ENCODE measurements at regions not wholly inside any gene's neighbourhood (a gene's known extent, or its start where the extent isn't known, plus 50 kb on each side); places are given as distances from the start of the nearest gene placed in this dataset.

GRCh38 chr4:116531870-116532269, 553.5 kb downstream of the TRAM1L1 start:
- WGBS: 34% methylated on average over 5 of the region's 5 CpGs
- H3K18ac ChIP-seq (ENCODE audit: low read depth in 1 of 2, low read length in 2 of 2): no peak overlapping the region
- H2BK15ac ChIP-seq (ENCODE audit: low read depth, poor library complexity, severe bottlenecking): no peak overlapping the region
- H3K4me3 ChIP-seq (ENCODE audit: insufficient read depth in 1 of 2, low read depth in 1 of 2, low read length in 2 of 2): no peak overlapping the region
- H2BK120ac ChIP-seq (ENCODE audit: low read depth, low read length): peak overlapping the region; percentile 49
- no peak overlapping the region for H2BK5ac ChIP-seq (ENCODE audit: low read depth, low read length, poor library complexity, severe bottlenecking)
- no peaks in the 10 kb centered on the region for H3K9me3 ChIP-seq (ENCODE audit: control insufficient read depth, low read length)
- no peaks in the 10 kb centered on the region for H3K27me3 ChIP-seq (ENCODE audit: control insufficient read depth in 1 of 2, insufficient read depth in 1 of 2, low read length in 2 of 2)
- no peak overlapping the region for H4K91ac ChIP-seq (ENCODE audit: low read length)
- no peak overlapping the region for H4K8ac ChIP-seq (ENCODE audit: low read length)
- no peaks in the 10 kb centered on the region for H3K36me3 ChIP-seq (ENCODE audit: control insufficient read depth in 1 of 2, insufficient read depth in 2 of 2, low read depth in 1 of 2, low read length in 2 of 2)
- no peak overlapping the region for H2BK12ac ChIP-seq (ENCODE audit: low read length in 2 of 2)
- H3K4ac ChIP-seq (ENCODE audit: low read depth in 1 of 2, low read length in 2 of 2): peak overlapping the region in 1 of 2 experiments; percentile 41
- peak; percentile 27 for DNase-seq
- H3K27ac ChIP-seq (ENCODE audit: low read length, poor library complexity, severe bottlenecking): no peak overlapping the region
- no peak overlapping the region for H3K23ac ChIP-seq (ENCODE audit: low read length in 2 of 2)
- no peak overlapping the region for H2AK5ac ChIP-seq (ENCODE audit: low read length, severe bottlenecking)
- no peaks in the 10 kb centered on the region for H3K4me1 ChIP-seq (ENCODE audit: control insufficient read depth, insufficient read depth, low read depth, low read length)
- H3K79me1 ChIP-seq (replicated peaks; ENCODE audit: low read length, poor library complexity, severe bottlenecking): no peaks in the 10 kb centered on the region
- H3K14ac ChIP-seq (ENCODE audit: low read length in 2 of 2): no peak overlapping the region
- H3K9ac ChIP-seq (ENCODE audit: low read length): no peak overlapping the region
- H2AFZ ChIP-seq (ENCODE audit: low read depth, low read length): peak overlapping the region; percentile 5
- H3K4me2 ChIP-seq (ENCODE audit: low read length, poor library complexity, severe bottlenecking): no peak overlapping the region

- Histone ChIP-seq H2BK15ac (ENCODE audit: low read depth, poor library complexity, severe bottlenecking) (no peak overlapping the region), H3K27me3 (ENCODE audit: control insufficient read depth in 1 of 2, insufficient read depth in 1 of 2, low read length in 2 of 2) (no peaks in the 10 kb centered on the region), H3K14ac (ENCODE audit: low read length in 2 of 2) (no peak overlapping the region), H4K91ac (ENCODE audit: low read length) (no peak overlapping the region), H3K18ac (ENCODE audit: low read depth in 1 of 2, low read length in 2 of 2) (no peak overlapping the region), H3K36me3 (ENCODE audit: control insufficient read depth in 1 of 2, insufficient read depth in 2 of 2, low read depth in 1 of 2, low read length in 2 of 2) (no peaks in the 10 kb centered on the region), H3K4me1 (ENCODE audit: control insufficient read depth, insufficient read depth, low read depth, low read length) (no peaks in the 10 kb centered on the region), H3K27ac (ENCODE audit: low read length, poor library complexity, severe bottlenecking) (no peak overlapping the region), H2BK12ac (ENCODE audit: low read length in 2 of 2) (no peak overlapping the region), H2AFZ (ENCODE audit: low read depth, low read length) (no peak overlapping the region), H4K8ac (ENCODE audit: low read length) (peak overlapping the region; percentile 41), H3K9me3 (ENCODE audit: control insufficient read depth, low read length) (no peaks in the 10 kb centered on the region), H3K4me2 (ENCODE audit: low read length, poor library complexity, severe bottlenecking) (no peak overlapping the region), H3K4me3 (ENCODE audit: insufficient read depth in 1 of 2, low read depth in 1 of 2, low read length in 2 of 2) (no peak overlapping the region), H3K9ac (ENCODE audit: low read length) (no peak overlapping the region), H3K4ac (ENCODE audit: low read depth in 1 of 2, low read length in 2 of 2) (no peak overlapping the region), H2BK5ac (ENCODE audit: low read depth, low read length, poor library complexity, severe bottlenecking) (no peak overlapping the region), H3K79me1 (replicated peaks; ENCODE audit: low read length, poor library complexity, severe bottlenecking) (no peaks in the 10 kb centered on the region), H2BK120ac (ENCODE audit: low read depth, low read length) (no peak overlapping the region), H3K23ac (ENCODE audit: low read length in 2 of 2) (no peak overlapping the region), H2AK5ac (ENCODE audit: low read length, severe bottlenecking) (no peak overlapping the region)
- whole genome bisulfite sequencing: 89% methylated on average over 3 of the region's 3 CpGs
- no peak for DNase-seq
Observed at GRCh38 chr4:116531026-116531425, 554.4 kb downstream of the TRAM1L1 start.

GRCh38 chr4:116530048-116530447, 555.3 kb downstream of the TRAM1L1 start:
- H3K14ac ChIP-seq (ENCODE audit: low read length in 2 of 2): no peak overlapping the region
- no peaks in the 10 kb centered on the region for H3K27me3 ChIP-seq (ENCODE audit: control insufficient read depth in 1 of 2, insufficient read depth in 1 of 2, low read length in 2 of 2)
- no peaks in the 10 kb centered on the region for H3K36me3 ChIP-seq (ENCODE audit: control insufficient read depth in 1 of 2, insufficient read depth in 2 of 2, low read depth in 1 of 2, low read length in 2 of 2)
- H2BK12ac ChIP-seq (ENCODE audit: low read length in 2 of 2): no peak overlapping the region
- H2AFZ ChIP-seq (ENCODE audit: low read depth, low read length): no peak overlapping the region
- H4K8ac ChIP-seq (ENCODE audit: low read length): no peak overlapping the region
- H3K23ac ChIP-seq (ENCODE audit: low read length in 2 of 2): no peak overlapping the region
- H4K91ac ChIP-seq (ENCODE audit: low read length): no peak overlapping the region
- no peak overlapping the region for H2BK5ac ChIP-seq (ENCODE audit: low read depth, low read length, poor library complexity, severe bottlenecking)
- no peak overlapping the region for H3K4ac ChIP-seq (ENCODE audit: low read depth in 1 of 2, low read length in 2 of 2)
- no peaks in the 10 kb centered on the region for H3K4me1 ChIP-seq (ENCODE audit: control insufficient read depth, insufficient read depth, low read depth, low read length)
- WGBS: 100% methylated on average over 1 of the region's 2 CpGs
- no peak overlapping the region for H2AK5ac ChIP-seq (ENCODE audit: low read length, severe bottlenecking)
- H3K79me1 ChIP-seq (replicated peaks; ENCODE audit: low read length, poor library complexity, severe bottlenecking): no peaks in the 10 kb centered on the region
- no peak overlapping the region for H3K18ac ChIP-seq (ENCODE audit: low read depth in 1 of 2, low read length in 2 of 2)
- no peak overlapping the region for H3K4me3 ChIP-seq (ENCODE audit: insufficient read depth in 1 of 2, low read depth in 1 of 2, low read length in 2 of 2)
- no peak overlapping the region for H2BK15ac ChIP-seq (ENCODE audit: low read depth, poor library complexity, severe bottlenecking)
- H2BK120ac ChIP-seq (ENCODE audit: low read depth, low read length): no peak overlapping the region
- no peak overlapping the region for H3K9ac ChIP-seq (ENCODE audit: low read length)
- no peak overlapping the region for H3K27ac ChIP-seq (ENCODE audit: low read length, poor library complexity, severe bottlenecking)
- no peak overlapping the region for H3K4me2 ChIP-seq (ENCODE audit: low read length, poor library complexity, severe bottlenecking)
- no peaks in the 10 kb centered on the region for H3K9me3 ChIP-seq (ENCODE audit: control insufficient read depth, low read length)
- DNase-seq: no peak

GRCh38 chr4:116529129-116529528, 556.2 kb downstream of the TRAM1L1 start:
- Histone ChIP-seq H3K18ac (ENCODE audit: low read depth in 1 of 2, low read length in 2 of 2) (no peak overlapping the region), H3K4me2 (ENCODE audit: low read length, poor library complexity, severe bottlenecking) (no peak overlapping the region), H3K27ac (ENCODE audit: low read length, poor library complexity, severe bottlenecking) (no peak overlapping the region), H3K14ac (ENCODE audit: low read length in 2 of 2) (no peak overlapping the region), H3K27me3 (ENCODE audit: control insufficient read depth in 1 of 2, insufficient read depth in 1 of 2, low read length in 2 of 2) (no peaks in the 10 kb centered on the region), H4K8ac (ENCODE audit: low read length) (no peak overlapping the region), H2BK12ac (ENCODE audit: low read length in 2 of 2) (no peak overlapping the region), H3K4ac (ENCODE audit: low read depth in 1 of 2, low read length in 2 of 2) (no peak overlapping the region), H2BK120ac (ENCODE audit: low read depth, low read length) (no peak overlapping the region), H3K9me3 (ENCODE audit: control insufficient read depth, low read length) (no peaks in the 10 kb centered on the region), H3K4me1 (ENCODE audit: control insufficient read depth, insufficient read depth, low read depth, low read length) (no peaks in the 10 kb centered on the region), H3K36me3 (ENCODE audit: control insufficient read depth in 1 of 2, insufficient read depth in 2 of 2, low read depth in 1 of 2, low read length in 2 of 2) (no peaks in the 10 kb centered on the region), H2AK5ac (ENCODE audit: low read length, severe bottlenecking) (no peak overlapping the region), H2BK5ac (ENCODE audit: low read depth, low read length, poor library complexity, severe bottlenecking) (no peak overlapping the region), H4K91ac (ENCODE audit: low read length) (no peak overlapping the region), H3K23ac (ENCODE audit: low read length in 2 of 2) (no peak overlapping the region), H3K4me3 (ENCODE audit: insufficient read depth in 1 of 2, low read depth in 1 of 2, low read length in 2 of 2) (no peak overlapping the region), H2AFZ (ENCODE audit: low read depth, low read length) (no peak overlapping the region), H2BK15ac (ENCODE audit: low read depth, poor library complexity, severe bottlenecking) (no peak overlapping the region), H3K79me1 (replicated peaks; ENCODE audit: low read length, poor library complexity, severe bottlenecking) (no peaks in the 10 kb centered on the region), H3K9ac (ENCODE audit: low read length) (no peak overlapping the region)
- 96% methylated on average over 1 of the region's 1 CpG for WGBS
- DNase-seq: no peak
